Astrocyte (in vitro differentiated cells and primary cell): ENCODE measurements at regions not wholly inside any gene's neighbourhood (a gene's known extent, or its start where the extent isn't known, plus 50 kb on each side); places are given as distances from the start of the nearest gene placed in this dataset.

Experiments used
- EZH2 ChIP-seq: IDR thresholded peaks from 2 replicates; pipeline ENCODE4 v1.6.1; 2012; ENCODE audit warnings: mild to moderate bottlenecking, low read length, inconsistent platforms; ENCODE audit not compliant: insufficient read depth
- TF ChIP-seq, protein P1 (sequence below): IDR thresholded peaks from 2 replicates; pipeline ENCODE4 v1.5.1; 2011; ENCODE audit warnings: low read depth, mild to moderate bottlenecking, inconsistent platforms, low read length, moderate library complexity; ENCODE audit not compliant: insufficient read depth

DNA sequence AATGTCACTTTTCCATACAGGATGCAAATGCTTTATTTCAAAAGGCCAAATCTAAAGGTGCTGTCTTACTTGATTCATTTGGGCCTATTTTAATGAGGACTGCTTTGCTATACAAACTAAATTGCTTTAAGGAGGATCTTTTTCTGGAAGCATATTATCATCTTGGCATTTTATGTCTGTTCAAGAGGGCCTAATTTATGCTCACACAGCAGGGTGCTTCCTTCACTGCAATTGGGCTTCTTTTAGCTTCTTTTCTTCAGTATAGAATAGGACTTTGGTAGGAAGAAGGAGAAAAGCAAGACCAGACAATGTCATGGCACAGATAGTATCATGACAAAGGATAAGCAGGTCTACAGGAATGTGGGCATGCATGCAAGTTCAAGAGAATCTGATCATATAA is 222.4 kb upstream of the ANKRD50 start:
- TF ChIP-seq, protein P1, sequence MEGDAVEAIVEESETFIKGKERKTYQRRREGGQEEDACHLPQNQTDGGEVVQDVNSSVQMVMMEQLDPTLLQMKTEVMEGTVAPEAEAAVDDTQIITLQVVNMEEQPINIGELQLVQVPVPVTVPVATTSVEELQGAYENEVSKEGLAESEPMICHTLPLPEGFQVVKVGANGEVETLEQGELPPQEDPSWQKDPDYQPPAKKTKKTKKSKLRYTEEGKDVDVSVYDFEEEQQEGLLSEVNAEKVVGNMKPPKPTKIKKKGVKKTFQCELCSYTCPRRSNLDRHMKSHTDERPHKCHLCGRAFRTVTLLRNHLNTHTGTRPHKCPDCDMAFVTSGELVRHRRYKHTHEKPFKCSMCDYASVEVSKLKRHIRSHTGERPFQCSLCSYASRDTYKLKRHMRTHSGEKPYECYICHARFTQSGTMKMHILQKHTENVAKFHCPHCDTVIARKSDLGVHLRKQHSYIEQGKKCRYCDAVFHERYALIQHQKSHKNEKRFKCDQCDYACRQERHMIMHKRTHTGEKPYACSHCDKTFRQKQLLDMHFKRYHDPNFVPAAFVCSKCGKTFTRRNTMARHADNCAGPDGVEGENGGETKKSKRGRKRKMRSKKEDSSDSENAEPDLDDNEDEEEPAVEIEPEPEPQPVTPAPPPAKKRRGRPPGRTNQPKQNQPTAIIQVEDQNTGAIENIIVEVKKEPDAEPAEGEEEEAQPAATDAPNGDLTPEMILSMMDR = no peak
- TF ChIP-seq EZH2 = no peak
